Skeletal muscle satellite cell (primary cell): ENCODE measurements at regions not wholly inside any gene's neighbourhood (a gene's known extent, or its start where the extent isn't known, plus 50 kb on each side); places are given as distances from the start of the nearest gene placed in this dataset.
"Not testable (repeated sequence)": the region's sequence is repeated elsewhere in the genome, so short reads cannot be mapped to it uniquely, and the experiment has no call there.

Experiments used
- H3K27me3 ChIP-seq: 2 replicates; pipeline ENCODE4 v1.7.0; 2013; ENCODE audit warnings: low read length; ENCODE audit not compliant: control insufficient read depth, insufficient read depth
- H3K36me3 ChIP-seq: 2 replicates; pipeline ENCODE4 v1.7.0; 2013; ENCODE audit warnings: mild to moderate bottlenecking, control low read depth, low read length; ENCODE audit not compliant: insufficient read depth
- H3K4me1 ChIP-seq: 2 replicates; pipeline ENCODE4 v1.7.0; 2013; ENCODE audit warnings: low read length; ENCODE audit not compliant: control insufficient read depth, insufficient read depth
- H3K4me2 ChIP-seq: 2 replicates; pipeline ENCODE4 v1.7.0; 2013; ENCODE audit warnings: mild to moderate bottlenecking, low read length
- H3K4me3 ChIP-seq: 2 replicates; pipeline ENCODE4 v1.7.0; 2013; ENCODE audit warnings: low read length
- H3K9ac ChIP-seq: 2 replicates; pipeline ENCODE4 v1.7.0; 2013; ENCODE audit warnings: mild to moderate bottlenecking, low read depth, low read length, moderate library complexity
- H3K9me3 ChIP-seq: replicated peaks from 2 replicates; pipeline ENCODE4 v1.7.0; 2013; ENCODE audit warnings: mild to moderate bottlenecking, control low read depth, low read length

DNA sequence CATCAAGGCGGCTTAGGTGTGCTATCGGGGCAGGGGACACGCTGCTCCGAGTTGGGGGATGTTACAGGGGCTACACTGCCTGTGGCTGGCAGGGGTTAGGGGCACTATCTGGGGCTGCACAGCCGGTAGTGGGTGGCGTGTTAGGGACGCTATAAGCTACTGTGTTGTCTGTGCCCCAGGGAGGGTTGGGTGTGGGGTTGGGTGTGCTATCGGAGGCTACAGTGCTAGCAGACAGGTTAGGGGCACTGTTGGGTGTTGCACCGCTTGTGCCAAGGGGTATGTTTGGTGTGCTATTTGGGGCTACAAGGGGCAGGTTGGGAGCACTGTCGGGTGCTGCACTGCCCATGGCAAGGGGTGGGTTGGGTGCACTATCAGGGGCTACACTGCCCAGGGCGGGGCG lies 120.2 kb upstream of the VPREB1 start:
- Histone ChIP-seq H3K4me3 (no peak overlapping the region), H3K9me3 (no peaks in the 10 kb centered on the region), H3K27me3 (peaks cover 26% of the 10 kb centered on the region), H3K9ac (no peak overlapping the region), H3K4me1 (no peaks in the 10 kb centered on the region), H3K4me2 (no peak overlapping the region), H3K36me3 (no peaks in the 10 kb centered on the region)

DNA sequence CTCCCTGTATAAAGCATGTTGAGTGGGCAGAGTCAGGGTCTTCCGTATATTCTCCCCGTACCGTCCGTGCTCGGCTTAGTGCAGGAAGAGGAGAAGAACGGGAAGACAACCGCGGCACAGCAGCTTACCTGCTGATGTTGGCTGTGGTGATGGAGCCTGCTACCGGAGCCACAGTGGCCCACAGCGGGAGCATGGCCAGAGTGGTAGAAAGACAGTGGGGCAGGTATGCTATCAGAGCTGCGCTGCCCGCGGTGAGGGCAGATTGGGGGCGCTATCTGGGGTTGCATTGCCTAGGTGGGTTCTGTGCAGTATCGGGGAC lies 120.7 kb upstream of the VPREB1 start:
- Histone ChIP-seq H3K9me3 (no peaks in the 10 kb centered on the region), H3K27me3 (peaks cover 29% of the 10 kb centered on the region), H3K4me3 (no peak overlapping the region), H3K4me2 (no peak overlapping the region), H3K9ac (no peak overlapping the region), H3K4me1 (no peaks in the 10 kb centered on the region), H3K36me3 (no peaks in the 10 kb centered on the region)

DNA sequence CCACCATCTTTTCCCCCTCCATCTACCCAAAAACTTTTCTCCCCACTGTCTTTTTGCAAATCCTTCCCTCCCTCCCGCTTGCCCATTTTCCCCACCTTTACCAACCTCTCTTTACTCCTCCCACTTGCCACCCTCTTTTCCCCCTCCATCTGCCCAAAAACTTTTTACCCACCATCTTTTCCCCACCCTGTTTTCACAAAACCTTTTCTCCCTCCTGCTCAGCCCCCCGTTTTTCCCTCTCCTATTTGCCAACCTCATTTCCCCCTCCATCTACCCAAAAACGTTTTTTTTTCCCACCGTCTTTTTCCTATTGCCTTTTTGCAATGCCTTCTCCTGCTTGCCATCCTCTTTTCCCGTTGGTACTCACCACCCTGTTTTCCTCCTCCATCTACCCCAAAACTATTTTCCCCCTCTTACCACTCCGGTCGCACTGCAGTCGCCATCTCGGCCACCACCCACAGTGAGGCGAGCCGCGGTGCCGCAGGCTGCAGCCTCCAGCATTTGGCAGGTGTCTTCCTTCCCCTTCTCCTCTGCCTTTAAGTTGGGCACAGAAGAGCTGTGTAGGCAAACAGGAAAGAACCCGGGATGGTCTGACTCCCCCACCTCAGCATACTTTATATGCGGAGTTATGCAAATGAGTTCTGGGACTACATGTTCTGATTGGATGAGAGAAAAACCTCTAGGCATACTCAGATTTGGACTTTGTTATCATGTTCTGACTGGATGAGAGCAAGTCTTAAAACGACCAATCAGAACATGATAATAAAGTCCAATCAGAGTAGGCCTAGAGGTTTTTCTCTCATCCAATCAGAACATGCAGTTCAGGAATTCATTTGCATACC lies 121.2 kb upstream of the VPREB1 start:
- H3K9me3 ChIP-seq, result no peaks in the 10 kb centered on the region
- H3K9ac ChIP-seq, result no peak overlapping the region
- no peak overlapping the region for H3K4me2 ChIP-seq
- no peaks in the 10 kb centered on the region for H3K36me3 ChIP-seq
- no peaks in the 10 kb centered on the region for H3K4me1 ChIP-seq
- H3K4me3 ChIP-seq, result no peak overlapping the region
- H3K27me3 ChIP-seq, result peaks cover 32% of the 10 kb centered on the region

GRCh38 chr22:22122348-22123117 lies 122.1 kb upstream of the VPREB1 start:
- no peaks in the 10 kb centered on the region for H3K4me1 ChIP-seq
- H3K4me3 ChIP-seq, result no peak overlapping the region
- H3K9me3 ChIP-seq, result no peaks in the 10 kb centered on the region
- H3K4me2 ChIP-seq, result no peak overlapping the region
- H3K36me3 ChIP-seq, result no peaks in the 10 kb centered on the region
- H3K27me3 ChIP-seq, result peaks cover 29% of the 10 kb centered on the region
- no peak overlapping the region for H3K9ac ChIP-seq

GRCh38 chr22:22121445-22121844 lies 123.1 kb upstream of the VPREB1 start:
- Histone ChIP-seq H3K4me3 (no peak overlapping the region), H3K36me3 (no peaks in the 10 kb centered on the region), H3K9ac (no peak overlapping the region), H3K9me3 (no peaks in the 10 kb centered on the region), H3K27me3 (peaks cover 23% of the 10 kb centered on the region), H3K4me1 (no peaks in the 10 kb centered on the region), H3K4me2 (no peak overlapping the region)

DNA sequence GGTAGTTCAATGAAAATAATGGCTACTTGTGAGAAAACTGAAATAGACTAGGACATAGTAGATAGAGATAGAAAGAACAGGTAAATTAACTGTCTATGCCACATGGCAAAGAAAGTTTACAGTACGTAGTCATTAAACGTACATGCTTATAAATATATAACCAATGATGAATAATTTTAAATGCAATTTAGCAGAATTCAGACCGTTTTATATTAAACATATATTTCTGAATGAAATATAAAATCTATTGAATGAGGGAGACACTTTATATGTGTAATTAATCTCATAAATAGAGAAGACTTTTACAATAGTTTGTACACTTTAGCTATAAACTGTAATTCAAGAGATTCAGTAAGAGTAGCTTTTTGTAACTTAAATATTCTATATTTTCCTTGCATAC lies 124.4 kb upstream of the VPREB1 start:
- H3K4me3 ChIP-seq, result no peak overlapping the region
- peaks cover 17% of the 10 kb centered on the region for H3K27me3 ChIP-seq
- no peak overlapping the region for H3K9ac ChIP-seq
- H3K36me3 ChIP-seq, result no peaks in the 10 kb centered on the region
- no peak overlapping the region for H3K4me2 ChIP-seq
- no peaks in the 10 kb centered on the region for H3K9me3 ChIP-seq
- no peaks in the 10 kb centered on the region for H3K4me1 ChIP-seq

DNA sequence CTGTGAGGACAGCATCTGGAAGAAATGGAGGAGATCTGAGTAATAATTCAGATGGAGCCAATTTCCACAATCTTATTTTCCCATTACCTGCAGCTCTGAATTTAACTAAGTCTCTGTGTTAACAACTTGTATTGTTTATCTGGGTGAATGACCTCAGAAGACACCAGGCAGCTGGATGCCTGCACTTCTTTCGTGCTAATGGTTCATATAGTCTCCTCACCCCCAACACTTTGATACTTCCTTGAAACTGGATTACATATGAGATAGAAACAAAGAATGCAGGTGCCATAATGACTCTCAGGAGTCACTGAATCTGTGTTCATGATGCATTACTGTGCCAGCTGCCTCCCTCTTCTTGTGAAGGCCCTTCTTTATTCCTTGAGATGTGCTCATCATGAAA lies 125.6 kb upstream of the VPREB1 start:
- Histone ChIP-seq H3K9me3 (no peaks in the 10 kb centered on the region), H3K36me3 (no peaks in the 10 kb centered on the region), H3K4me3 (no peak overlapping the region), H3K9ac (no peak overlapping the region), H3K4me1 (no peaks in the 10 kb centered on the region), H3K4me2 (no peak overlapping the region), H3K27me3 (peaks cover 17% of the 10 kb centered on the region)

- H3K4me1 ChIP-seq, H3K4me3 ChIP-seq, H3K9me3 ChIP-seq, H3K4me2 ChIP-seq, H3K36me3 ChIP-seq, H3K9ac ChIP-seq: not testable (repeated sequence)
- peaks cover 19% of the 10 kb centered on the region for H3K27me3 ChIP-seq
Measured at GRCh38 chr22:22117864-22118544, 126.6 kb upstream of the VPREB1 start.

- not testable (repeated sequence) for H3K36me3 ChIP-seq
Measured at GRCh38 chr22:22116997-22117770, 127.4 kb upstream of the VPREB1 start.

DNA sequence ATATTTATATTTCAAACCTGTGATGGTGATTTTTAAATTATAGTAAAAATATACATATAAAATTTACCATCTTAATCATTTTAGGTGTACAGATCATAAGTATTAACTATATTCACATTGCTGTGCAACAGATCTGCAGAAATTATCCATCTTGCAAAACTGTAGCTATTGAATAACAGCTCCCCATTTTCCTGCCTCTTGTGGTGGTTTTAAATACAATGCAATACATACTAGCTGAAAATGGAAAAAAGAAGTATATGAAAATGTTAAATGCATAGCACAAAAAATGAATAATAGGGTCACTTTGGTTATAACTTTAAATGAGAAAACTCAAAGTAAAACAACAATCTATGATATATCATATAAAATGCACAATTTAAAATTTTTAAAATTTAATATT lies 130.9 kb upstream of the VPREB1 start:
- Histone ChIP-seq H3K9ac (no peak overlapping the region), H3K4me2 (no peak overlapping the region), H3K36me3 (no peaks in the 10 kb centered on the region), H3K9me3 (no peaks in the 10 kb centered on the region), H3K4me3 (no peak overlapping the region), H3K4me1 (peaks cover 11% of the 10 kb centered on the region), H3K27me3 (peaks cover 14% of the 10 kb centered on the region)

More at GRCh38 chr22:22116997-22117770, 127.4 kb upstream of the VPREB1 start:
- H3K9me3 ChIP-seq, H3K4me3 ChIP-seq, H3K9ac ChIP-seq, H3K4me1 ChIP-seq, H3K4me2 ChIP-seq: not testable (repeated sequence)
- H3K27me3 ChIP-seq, result peaks cover 18% of the 10 kb centered on the region
